Astrocyte of the spinal cord (primary cell): ENCODE measurements at regions not wholly inside any gene's neighbourhood (a gene's known extent, or its start where the extent isn't known, plus 50 kb on each side); places are given as distances from the start of the nearest gene placed in this dataset.
A peak's percentile ranks its signal among the peaks of the same experiment; 100 is the strongest.

Source experiments
- DNase-seq: peaks from one replicate; pipeline ENCODE4 v3.0.0; 2011; ENCODE audit warnings: low read depth, low spot score
- H3K4me3 ChIP-seq: 2 replicates; pipeline ENCODE4 v1.5.1; 2011; ENCODE audit warnings: low read depth, mild to moderate bottlenecking, low read length, moderate library complexity
- CTCF ChIP-seq: IDR thresholded peaks from 2 replicates; pipeline ENCODE4 v1.5.1; 2012; ENCODE audit warnings: low read depth, mild to moderate bottlenecking, low read length, inconsistent platforms
- in situ Hi-C: cut with HindIII; loops from 2 replicates; pipeline ENCODE4 v1.10.0; 2017; ENCODE audit warnings: low sequenced_read_pairs

- no peak overlapping the region for H3K4me3 ChIP-seq
- no peak for DNase-seq
- no peak for TF ChIP-seq CTCF
Measured at GRCh38 chr6:12598919-12599318, 117.6 kb upstream of the PHACTR1 start.

GRCh38 chr6:12601881-12602280 lies 114.7 kb upstream of the PHACTR1 start:
- no peak overlapping the region for H3K4me3 ChIP-seq
- in situ Hi-C loops, result no loop called here
- TF ChIP-seq CTCF, result no peak
- no peak for DNase-seq

More at GRCh38 chr6:12598919-12599318, 117.6 kb upstream of the PHACTR1 start:
- in situ Hi-C loops, result no loop called here

- no peak for DNase-seq
- in situ Hi-C loops, result no loop called here
- TF ChIP-seq CTCF, result no peak
- no peak overlapping the region for H3K4me3 ChIP-seq
Measured at GRCh38 chr6:12602342-12602741, 114.2 kb upstream of the PHACTR1 start.

DNA sequence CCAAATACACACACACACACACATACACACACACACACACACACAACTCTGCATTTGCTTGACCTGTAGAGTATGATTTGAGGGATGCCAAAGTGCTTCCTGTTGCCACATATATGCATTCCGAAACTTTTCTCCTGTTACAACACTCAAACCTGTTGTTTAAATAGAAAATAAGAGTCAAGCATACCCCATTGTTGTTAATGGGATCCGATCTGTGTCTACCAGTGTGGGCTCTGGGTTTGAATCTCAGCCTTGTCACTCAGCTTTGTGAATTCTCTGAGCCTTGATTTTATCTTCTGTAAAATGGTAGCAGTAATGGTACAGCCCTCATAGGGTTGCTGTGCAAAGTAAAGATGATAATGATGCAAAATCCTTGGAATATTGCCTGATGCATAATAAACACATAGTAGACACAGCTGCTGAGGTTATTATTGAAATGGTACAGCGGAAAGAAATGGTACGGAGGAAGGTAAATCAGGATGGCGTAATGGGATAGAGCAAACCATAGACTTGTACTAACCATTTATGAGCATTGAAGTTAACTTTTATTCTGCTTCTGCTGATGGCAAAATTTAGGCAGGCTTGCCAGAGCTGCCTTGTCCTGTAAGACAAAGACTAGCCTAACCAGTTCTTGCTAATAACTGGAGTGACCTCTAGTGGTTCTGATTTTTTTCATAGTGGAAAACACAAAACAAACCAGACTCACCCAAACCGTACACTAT lies 113.5 kb upstream of the PHACTR1 start:
- no peak overlapping the region for H3K4me3 ChIP-seq
- peak; percentile 74 for DNase-seq
- in situ Hi-C loops, result no loop called here
- peak; percentile 44 for TF ChIP-seq CTCF

GRCh38 chr6:12603673-12604049 lies 112.9 kb upstream of the PHACTR1 start:
- no peak for DNase-seq
- no peak overlapping the region for H3K4me3 ChIP-seq
- in situ Hi-C loops, result no loop called here
- no peak for TF ChIP-seq CTCF

GRCh38 chr6:12605888-12606345 lies 110.7 kb upstream of the PHACTR1 start:
- in situ Hi-C loops, result no loop called here
- DNase-seq, result peak; percentile 72
- peak; percentile 73 for TF ChIP-seq CTCF
- no peak overlapping the region for H3K4me3 ChIP-seq
